ENCODE measurements at regions not wholly inside any gene's neighbourhood (a gene's known extent, or its start where the extent isn't known, plus 50 kb on each side); places are given as distances from the start of the nearest gene placed in this dataset.
"Not testable (repeated sequence)": the region's sequence is repeated elsewhere in the genome, so short reads cannot be mapped to it uniquely, and the experiment has no call there.

- intact Hi-C loops (cut with micrococcal nuclease), result no loop called here
Observed at GRCh38 chr5:143947313-143947712, 135.4 kb downstream of the HMHB1 start.

- intact Hi-C loops (cut with micrococcal nuclease), result no loop called here
Observed at GRCh38 chr5:143952809-143953208, 140.8 kb downstream of the HMHB1 start.

GRCh38 chr5:143953851-143954250, 141.9 kb downstream of the HMHB1 start:
- intact Hi-C loops (cut with micrococcal nuclease), result no loop called here

GRCh38 chr5:143955141-143955540, 143.2 kb downstream of the HMHB1 start:
- intact Hi-C loops (cut with micrococcal nuclease), result no loop called here

- intact Hi-C loops (cut with micrococcal nuclease), result no loop called here
Observed at GRCh38 chr5:143957455-143957854, 145.5 kb downstream of the HMHB1 start.

- intact Hi-C loops (cut with micrococcal nuclease), result loop anchor here (10.0 kb wide), 1 partner anchor 1217 kb away; no protein-coding TSS in a partner anchor
Observed at GRCh38 chr5:143962201-143962600, 150.2 kb downstream of the HMHB1 start.

GRCh38 chr5:143964919-143965318, 153.0 kb downstream of the HMHB1 start:
- intact Hi-C loops (cut with micrococcal nuclease), result loop anchor here (5.0 to 10.0 kb wide), 3 partner anchors 1078 to 1253 kb away; no protein-coding TSS in a partner anchor

- intact Hi-C loops (cut with micrococcal nuclease), result loop anchor here (5.0 to 10.0 kb wide), 3 partner anchors 1079 to 1254 kb away; no protein-coding TSS in a partner anchor
Observed at GRCh38 chr5:143966280-143966679, 154.3 kb downstream of the HMHB1 start.

GRCh38 chr5:143968071-143968878, 156.3 kb downstream of the HMHB1 start:
- intact Hi-C loops (cut with micrococcal nuclease), result loop anchor here (1.0 to 10.0 kb wide), 9 partner anchors 143 to 1256 kb away; no protein-coding TSS in a partner anchor

- intact Hi-C loops (cut with micrococcal nuclease), result no loop called here
Observed at GRCh38 chr5:143970159-143970558, 158.2 kb downstream of the HMHB1 start.

- intact Hi-C loops (cut with micrococcal nuclease), result no loop called here
Observed at GRCh38 chr5:143972068-143972467, 160.1 kb downstream of the HMHB1 start.

GRCh38 chr5:143976055-143976454, 164.1 kb downstream of the HMHB1 start:
- intact Hi-C loops (cut with micrococcal nuclease), result no loop called here

GRCh38 chr5:143977891-143978461, 166.0 kb downstream of the HMHB1 start:
- intact Hi-C loops (cut with micrococcal nuclease), result no loop called here

GRCh38 chr5:143979044-143979690, 167.2 kb downstream of the HMHB1 start:
- intact Hi-C loops (cut with micrococcal nuclease), result no loop called here

- intact Hi-C loops (cut with micrococcal nuclease), result no loop called here
Observed at GRCh38 chr5:143980506-143980905, 168.5 kb downstream of the HMHB1 start.

- intact Hi-C loops (cut with micrococcal nuclease), result not testable (repeated sequence)
Observed at GRCh38 chr5:143982957-143983356, 171.0 kb downstream of the HMHB1 start.

- intact Hi-C loops (cut with micrococcal nuclease), result no loop called here
Observed at GRCh38 chr5:143985832-143986515, 174.0 kb downstream of the HMHB1 start.

- intact Hi-C loops (cut with micrococcal nuclease), result no loop called here
Observed at GRCh38 chr5:143986516-143987212, 174.7 kb downstream of the HMHB1 start.

GRCh38 chr5:143987264-143987663, 175.3 kb downstream of the HMHB1 start:
- intact Hi-C loops (cut with micrococcal nuclease), result no loop called here

- intact Hi-C loops (cut with micrococcal nuclease), result no loop called here
Observed at GRCh38 chr5:143987751-143988560, 176.0 kb downstream of the HMHB1 start.

Data from T-helper 1 cell treated with Interleukin-12 subunit alpha and Interleukin-12 subunit beta and Interleukin-4 antibody, amounts not matched to agents 30 ng/mL and 1 ng/mL, for 36 hours (primary cell).